GM19240 (cell line): ENCODE measurements at regions not wholly inside any gene's neighbourhood (a gene's known extent, or its start where the extent isn't known, plus 50 kb on each side); places are given as distances from the start of the nearest gene placed in this dataset.
"Not testable (repeated sequence)": the region's sequence is repeated elsewhere in the genome, so short reads cannot be mapped to it uniquely, and the experiment has no call there.

Source experiments
- DNase-seq: peaks from one replicate; pipeline ENCODE4 v3.0.0; 2011; ENCODE audit warnings: low spot score; ENCODE audit not compliant: insufficient read length

- DNase-seq, result no peak
These were observed 591.6 kb downstream of the REEP3 start for GRCh38 chr10:64112701-64113355.

DNA sequence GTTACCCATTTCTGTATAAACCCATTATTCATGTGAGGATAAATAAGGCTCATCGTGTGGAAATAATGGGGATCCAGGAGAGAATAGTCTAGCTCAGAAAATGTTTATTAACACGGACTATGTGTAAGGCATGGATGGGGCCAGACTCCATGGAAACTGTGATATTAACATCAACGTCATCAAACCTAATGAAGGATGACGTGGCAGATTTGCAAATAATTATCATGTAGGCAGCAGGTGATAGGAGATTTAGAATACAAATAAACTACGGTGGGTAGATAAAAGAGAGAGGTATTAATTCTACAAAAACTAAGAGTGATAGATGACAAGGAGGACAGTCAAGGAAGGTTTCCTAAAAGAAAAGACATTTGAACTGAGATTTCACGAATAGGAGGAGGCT, 592.2 kb downstream of the REEP3 start:
- no peak for DNase-seq

DNA sequence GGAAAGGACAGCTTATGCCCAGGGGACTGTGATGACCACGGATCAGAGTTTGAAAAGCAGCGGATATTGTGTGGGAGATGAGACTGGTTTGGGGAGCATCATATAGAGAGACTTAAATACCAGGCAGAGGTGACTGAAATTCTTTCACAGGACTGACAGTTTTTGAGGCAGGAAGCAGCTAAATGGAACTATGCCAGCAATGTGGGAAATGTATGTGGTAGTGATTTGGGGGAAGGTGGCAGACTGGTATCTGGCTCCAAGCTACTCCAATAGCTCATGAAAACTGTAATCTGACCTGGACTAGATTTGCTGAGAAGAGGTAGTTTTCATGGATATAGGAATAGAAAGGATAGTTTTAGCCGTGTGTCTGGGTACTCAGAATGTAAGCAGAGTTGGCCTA, 592.6 kb downstream of the REEP3 start:
- DNase-seq, result no peak

DNA sequence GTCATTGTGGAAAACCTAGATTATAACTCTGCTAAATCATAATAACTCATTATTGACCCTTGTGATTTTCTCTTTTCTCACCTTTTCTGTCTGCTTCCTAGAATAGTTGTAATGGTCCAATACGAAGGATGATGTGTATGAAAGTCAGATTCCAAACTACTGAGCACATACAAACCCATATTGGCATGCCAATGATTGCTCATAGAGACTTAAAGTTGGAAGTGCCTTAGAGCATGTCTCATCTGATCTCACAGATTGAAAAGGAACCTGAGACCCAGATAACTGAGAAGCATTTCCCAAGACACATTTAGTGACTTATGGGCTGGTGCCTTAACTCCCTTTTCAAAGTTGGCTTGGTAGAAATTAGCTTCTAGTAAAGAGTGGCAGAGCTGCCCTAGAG, 594.3 kb downstream of the REEP3 start:
- DNase-seq, result no peak

- no peak for DNase-seq
These were observed 594.9 kb downstream of the REEP3 start for GRCh38 chr10:64115908-64116643.

DNA sequence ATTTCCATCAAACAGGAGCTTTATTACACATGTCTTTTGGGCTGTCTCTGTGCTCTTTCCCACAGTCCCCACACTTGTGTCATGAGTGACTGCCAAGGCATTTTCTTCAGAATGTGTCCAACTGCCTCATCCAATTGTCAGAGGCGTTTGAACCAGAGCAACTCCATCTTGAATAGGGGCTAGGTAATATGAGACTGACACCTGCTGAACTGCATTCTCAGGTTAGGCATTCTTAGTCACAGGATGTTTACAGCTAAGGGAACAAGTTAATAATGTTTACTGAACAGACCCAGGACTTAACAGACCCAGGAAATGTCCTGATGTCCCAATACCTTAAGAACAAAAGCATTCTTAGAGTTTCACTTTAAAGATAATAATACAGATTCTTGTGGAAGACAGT, 595.5 kb downstream of the REEP3 start:
- DNase-seq, result no peak

GRCh38 chr10:64118736-64119135, 597.5 kb downstream of the REEP3 start:
- no peak for DNase-seq

- DNase-seq, result not testable (repeated sequence)
These were observed 599.2 kb downstream of the REEP3 start for GRCh38 chr10:64120301-64120980.

DNA sequence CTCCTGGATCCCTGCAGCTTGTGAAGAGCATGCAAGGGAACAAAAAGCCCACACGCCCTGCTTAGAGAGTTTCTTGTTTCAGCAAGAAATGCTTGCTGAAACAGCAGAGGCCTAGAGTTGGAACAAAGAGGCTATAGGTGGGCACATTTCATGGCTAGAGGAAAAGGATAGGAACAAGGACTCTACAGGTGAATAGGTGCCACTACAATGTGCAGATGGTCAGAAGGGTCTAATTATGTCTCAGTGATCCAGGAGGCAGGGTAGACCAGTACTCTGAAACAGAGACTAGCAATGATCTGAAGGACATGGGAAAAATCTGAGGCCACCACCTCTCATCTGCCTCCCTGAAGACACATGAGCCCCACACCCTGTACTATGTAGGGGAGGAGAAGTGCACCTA, 609.0 kb downstream of the REEP3 start:
- DNase-seq, result no peak

- DNase-seq, result no peak
These were observed 613.5 kb downstream of the REEP3 start for GRCh38 chr10:64134676-64135075.

DNA sequence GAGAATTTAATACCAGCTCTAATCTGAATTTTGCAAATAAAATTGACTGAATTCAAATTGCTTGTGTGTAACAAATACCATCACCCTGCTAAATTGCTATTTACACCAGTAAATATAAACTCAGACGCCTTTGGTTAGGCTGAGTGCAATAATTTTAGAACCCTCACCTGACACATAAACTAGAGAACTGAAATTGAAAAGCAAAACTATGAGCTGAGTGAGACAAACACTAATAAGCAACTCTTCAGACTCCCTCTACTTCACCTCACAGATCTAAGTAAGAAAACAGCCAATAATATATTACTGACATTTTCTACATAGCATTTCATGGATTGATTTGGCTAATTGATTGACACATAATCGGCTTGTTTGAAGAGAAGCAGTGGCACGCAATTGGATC, 621.2 kb downstream of the REEP3 start:
- no peak for DNase-seq

DNA sequence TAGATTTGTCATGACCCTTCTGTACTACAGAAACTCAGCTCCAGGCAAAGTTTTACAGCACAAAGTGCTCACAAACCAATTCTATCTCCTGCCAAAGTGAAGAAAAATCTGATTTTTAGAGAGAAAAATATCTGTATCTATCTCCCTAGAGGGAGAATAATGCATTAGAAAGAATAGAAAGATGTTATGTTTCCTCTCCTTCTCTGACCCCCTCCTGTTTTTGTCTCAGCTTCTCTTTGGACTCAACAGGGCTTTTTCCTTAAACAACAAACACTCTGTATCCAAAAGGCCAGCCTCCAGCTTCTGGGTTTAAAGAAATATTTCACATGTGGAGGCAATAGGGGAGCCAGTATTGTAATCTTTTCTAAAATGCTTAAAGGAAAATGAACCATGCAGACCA, 627.4 kb downstream of the REEP3 start:
- no peak for DNase-seq

- no peak for DNase-seq
These were observed 635.0 kb downstream of the REEP3 start for GRCh38 chr10:64156166-64156565.

GRCh38 chr10:64158551-64158950, 637.4 kb downstream of the REEP3 start:
- no peak for DNase-seq

GRCh38 chr10:64159910-64160872, 639.0 kb downstream of the REEP3 start:
- DNase-seq, result no peak

DNA sequence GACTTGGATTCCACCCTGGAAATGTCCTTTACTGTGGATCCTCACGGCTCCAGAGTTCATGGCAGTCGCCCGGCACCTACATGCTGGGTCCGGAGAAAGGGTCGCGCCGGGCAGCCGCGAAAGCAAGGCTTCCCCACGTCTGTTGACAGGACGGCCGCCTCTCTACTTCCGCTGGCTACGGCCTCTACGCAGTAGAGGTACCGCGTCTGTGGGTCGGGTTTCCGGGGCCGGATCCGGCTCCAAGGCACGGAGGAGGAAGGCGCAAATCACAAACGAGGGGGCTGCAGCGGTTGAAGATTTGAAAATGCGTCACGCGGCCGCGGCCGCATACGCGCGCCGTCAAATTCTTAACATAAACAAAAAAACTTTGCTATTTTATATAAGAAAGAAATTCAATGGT, 649.6 kb downstream of the REEP3 start:
- no peak for DNase-seq

DNA sequence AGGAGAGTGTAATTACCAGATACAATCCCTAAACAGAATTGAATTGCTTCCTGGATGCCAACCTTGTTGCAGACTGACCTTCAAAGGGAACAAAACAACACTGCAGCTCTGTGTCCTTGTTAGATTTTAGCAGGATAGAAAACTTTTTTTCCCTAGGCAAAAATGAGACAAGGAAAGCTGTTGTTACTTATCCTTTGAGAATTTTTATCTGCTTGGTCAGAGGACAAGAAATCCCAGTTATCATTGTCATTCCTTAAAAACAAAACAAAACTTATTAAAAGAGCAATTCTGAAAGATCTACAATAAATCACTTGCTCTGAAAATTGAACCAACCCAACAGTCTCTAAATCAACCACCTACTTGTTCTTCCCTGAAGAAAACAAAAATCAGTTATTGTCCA, 652.6 kb downstream of the REEP3 start:
- DNase-seq, result no peak

DNA sequence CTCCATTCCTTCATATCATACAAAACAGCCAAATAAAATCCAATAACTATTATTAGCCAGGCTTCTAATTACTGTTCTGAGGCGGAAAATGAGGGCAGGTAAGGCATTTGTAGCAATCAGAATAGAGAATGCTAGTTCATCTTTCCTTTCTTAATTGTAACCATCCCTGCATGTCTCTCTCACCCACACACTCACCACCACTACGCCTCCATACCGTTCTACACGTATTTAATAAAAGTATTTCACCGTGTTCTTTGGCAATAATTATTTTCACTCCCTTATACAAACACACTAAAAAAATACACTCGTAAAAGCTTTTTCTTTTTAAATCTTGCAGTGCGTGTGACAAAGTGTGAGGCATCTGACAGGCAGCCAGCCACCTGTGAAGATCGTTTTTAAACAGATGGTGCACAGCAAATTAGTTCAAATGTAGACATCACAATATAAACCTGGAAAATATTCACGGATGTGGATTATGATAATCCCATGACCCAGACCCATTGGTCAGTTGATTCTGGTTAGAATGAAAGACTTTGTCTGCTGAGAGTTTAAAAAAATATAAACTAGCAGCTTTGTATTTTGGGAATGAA, 653.6 kb downstream of the REEP3 start:
- no peak for DNase-seq

- DNase-seq, result no peak
These were observed 654.2 kb downstream of the REEP3 start for GRCh38 chr10:64175271-64175962.

DNA sequence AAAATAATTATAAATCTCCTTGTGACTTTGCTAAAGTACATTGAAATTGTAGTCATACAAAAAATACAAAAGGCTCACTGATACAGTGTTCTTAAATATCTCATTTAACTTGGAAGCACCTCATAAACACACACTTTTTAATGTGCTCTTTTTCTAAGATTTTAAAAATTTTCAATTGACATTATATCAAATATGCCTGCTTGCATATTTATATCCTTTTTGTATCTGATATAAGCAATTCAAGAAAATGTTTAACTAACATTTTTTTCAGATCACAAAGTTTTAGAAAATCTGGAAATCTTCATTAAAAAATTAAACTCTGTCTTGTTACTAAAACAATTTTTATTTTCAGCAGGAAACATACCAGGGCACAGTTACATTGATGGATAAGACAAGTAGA, 661.5 kb downstream of the REEP3 start:
- DNase-seq, result no peak

- DNase-seq, result no peak
These were observed 670.1 kb downstream of the REEP3 start for GRCh38 chr10:64191286-64191685.
